GM18502 (cell line): ENCODE measurements at regions not wholly inside any gene's neighbourhood (a gene's known extent, or its start where the extent isn't known, plus 50 kb on each side); places are given as distances from the start of the nearest gene placed in this dataset.

Experiments
- ATAC-seq: cut with Tn5 transposase; IDR thresholded peaks from one replicate; pipeline ENCODE4 v1.9.1; 2021; ENCODE audit warnings: mild to moderate bottlenecking; ENCODE audit not compliant: unreplicated experiment, poor library complexity

DNA sequence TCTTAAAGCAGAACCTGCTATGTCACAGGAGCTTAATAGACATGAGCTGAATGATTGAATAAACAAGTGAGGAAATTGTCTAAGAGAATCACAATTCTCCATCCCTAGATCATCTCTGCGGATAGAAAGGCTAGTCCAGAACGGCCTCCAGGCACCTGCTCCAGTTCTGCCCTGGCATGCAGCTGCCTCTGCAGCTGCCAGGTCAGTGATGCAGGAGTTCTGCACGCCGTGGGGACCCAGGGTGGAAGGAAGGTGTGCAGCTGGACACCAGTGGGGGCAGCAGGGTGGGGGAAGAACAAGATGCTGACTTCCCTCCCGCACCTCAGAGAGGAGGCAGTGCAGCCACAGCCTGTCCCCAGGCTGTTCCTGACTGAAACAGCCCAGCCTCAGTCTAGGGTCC lies 192.1 kb upstream of the NCAM1 start:
- no peak for ATAC-seq

DNA sequence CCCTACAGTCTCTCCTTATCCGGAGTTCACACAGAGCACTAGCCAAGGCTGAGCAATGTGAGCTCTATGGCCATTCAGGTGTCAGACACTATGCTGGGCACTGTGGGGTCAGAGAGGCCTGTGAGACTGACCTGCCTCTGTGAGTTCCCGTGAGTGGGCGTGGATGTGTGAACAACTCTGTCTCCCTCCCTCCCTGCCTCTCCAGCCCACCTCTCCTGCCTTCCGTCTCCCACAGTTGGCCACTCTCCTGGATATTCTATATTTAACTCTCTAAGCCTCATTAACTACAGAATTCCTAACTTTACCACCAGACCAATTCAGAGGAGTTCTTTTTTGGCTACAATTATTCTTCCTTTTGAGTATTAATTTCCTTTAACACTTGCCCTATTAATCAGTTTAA lies 191.6 kb upstream of the NCAM1 start:
- no peak for ATAC-seq

DNA sequence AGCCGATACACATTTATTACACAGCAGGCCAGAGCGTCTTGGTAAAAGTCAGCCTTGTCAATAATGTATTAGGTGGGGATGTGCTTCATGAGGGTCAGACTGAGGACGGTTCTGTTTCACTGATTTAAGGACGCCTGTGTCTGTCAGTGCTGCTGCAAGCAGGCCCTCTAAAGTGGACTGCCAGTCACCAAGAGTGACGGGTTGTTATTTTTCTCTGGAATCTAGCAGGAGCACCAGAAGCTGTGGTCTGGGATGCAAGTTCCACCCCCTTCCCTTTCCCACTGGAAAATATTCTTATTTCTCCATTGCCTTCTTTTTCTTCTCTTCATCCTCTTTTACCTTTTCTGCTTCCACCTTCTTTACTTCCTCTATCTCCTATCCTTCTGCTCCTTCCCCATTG lies 191.2 kb upstream of the NCAM1 start:
- no peak for ATAC-seq

DNA sequence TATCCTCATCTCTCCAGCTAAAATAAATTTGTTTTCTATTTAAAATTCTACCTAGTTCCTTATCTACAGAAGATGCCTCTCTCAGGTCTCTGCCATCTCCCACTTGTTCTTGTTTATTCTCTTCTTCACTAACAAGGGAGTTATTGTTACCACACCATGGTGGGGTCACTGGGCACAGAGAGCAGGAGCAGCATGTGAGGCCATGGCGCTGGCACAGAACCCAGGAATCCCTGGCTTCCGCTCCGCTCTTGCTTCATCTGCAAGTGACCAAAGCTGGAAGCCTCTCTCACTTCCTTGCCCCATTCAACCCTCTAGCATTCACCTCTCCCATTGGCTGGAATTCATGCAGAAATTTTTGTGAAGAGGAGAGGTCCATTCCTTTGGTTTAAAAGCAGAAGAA lies 190.7 kb upstream of the NCAM1 start:
- no peak for ATAC-seq

DNA sequence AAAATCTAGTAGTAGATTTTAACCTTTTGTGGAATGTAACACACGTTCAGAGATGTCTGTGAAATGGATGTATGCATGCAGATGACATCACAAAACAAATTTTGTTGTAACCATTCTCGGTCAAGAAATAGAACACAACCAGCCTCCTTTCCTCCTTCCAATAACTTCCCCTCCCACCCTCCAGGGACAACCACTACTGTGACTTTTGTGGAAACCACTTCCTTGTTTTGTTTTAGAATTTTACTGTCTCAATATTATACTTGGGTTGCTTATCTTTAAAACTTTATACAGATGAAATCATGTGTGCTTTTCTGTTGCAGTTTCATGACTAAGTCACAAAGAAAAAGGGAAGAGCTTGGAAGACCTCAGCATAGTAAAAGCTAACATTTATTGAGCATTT lies 189.4 kb upstream of the NCAM1 start:
- ATAC-seq: no peak

DNA sequence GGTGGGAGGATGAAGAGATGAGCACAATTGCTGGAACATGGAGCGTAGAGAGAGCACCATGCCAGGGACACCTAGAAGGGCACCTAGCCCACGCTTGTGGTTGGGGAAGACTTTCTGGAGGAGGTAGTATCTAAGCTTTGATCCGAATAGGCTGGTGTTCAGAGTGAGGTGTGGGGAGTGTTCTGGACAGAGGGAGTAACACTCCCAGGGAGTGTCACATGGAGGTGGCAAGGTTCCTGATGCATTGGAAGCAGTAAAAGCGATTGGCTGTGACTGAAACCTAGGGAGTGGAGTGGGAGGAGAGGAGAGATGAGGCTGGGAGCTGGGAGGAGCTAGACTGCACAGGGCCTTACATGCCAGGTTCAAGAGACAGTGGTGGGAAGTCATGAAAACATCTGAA lies 188.0 kb upstream of the NCAM1 start:
- ATAC-seq: no peak

DNA sequence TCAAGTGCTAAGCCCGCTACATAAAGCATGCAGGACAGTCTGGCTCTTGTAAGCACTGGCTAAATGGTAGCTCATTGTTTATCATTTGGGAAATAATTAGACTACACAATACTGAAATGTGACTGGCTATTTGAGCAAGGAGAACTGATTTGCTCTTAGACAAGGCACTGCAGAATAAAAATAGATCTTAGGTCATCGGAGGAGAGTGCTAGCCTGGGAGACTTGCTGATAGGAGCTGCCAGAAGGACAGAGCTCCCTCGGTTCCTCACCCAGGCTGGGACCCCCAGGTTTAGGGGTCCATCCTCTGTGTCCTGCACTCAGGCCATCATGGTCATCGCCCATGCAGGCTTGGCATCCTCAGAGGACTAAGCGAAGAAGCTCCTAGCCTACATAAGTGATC lies 184.4 kb upstream of the NCAM1 start:
- no peak for ATAC-seq

DNA sequence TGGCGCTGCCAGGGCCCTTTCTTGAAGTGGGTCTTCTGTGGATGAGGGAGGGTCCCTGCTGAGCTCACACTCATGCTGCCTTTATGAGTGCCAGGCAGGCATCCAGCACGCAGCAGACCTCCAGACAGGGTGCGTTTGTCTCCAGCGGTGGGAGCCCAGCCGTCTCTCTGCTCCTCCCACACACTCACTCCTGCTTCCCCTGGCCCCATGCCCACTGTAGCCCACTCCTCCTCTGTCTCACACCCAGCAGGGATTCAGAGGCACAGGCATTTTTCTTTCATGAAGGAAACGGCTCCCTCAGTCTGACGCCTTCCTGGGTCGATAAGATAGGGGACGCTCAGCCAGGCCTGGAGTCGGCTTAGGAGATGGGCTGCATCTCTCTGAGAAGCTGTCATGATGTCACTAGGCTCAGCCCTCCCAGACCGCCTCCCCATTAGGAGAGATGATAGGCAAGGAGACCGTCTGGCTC lies 183.9 kb upstream of the NCAM1 start:
- ATAC-seq: no peak

DNA sequence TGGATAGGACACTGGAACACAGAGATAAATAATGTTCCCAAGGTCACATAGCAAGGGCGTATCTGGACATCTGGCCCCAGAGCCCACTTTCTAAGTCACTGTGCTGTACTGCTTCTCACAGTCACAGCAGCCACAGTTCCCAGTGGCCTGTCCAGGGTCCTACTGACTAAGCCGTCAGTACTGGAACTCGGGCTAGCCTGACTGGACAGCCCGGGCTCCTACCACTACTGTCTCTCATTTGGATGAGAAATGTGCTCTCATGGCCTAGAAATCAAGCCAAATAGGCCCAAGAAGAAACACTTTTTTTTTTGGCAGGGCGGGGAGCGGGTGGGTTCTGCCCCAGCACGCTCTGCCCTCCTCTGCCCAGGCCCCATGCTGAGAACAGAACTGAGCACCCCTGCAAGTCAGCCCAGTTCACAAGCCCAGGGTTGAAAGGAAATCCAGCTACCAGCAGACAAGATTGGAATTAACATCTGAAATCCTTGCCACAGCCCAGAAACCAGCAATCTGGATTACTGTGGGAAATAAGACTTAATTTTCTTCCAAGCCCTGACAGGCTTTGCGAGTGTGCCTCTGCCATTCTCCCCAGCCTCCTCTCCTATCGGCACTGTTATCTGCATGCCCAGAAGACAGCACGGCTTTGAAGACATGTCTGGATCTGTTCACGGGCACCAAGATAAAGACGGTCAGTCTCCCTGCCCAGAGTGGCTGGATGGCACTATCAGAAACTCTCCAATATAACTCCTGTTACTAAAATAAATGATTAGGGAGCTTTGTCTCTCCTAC lies 182.9 kb upstream of the NCAM1 start:
- no peak for ATAC-seq

DNA sequence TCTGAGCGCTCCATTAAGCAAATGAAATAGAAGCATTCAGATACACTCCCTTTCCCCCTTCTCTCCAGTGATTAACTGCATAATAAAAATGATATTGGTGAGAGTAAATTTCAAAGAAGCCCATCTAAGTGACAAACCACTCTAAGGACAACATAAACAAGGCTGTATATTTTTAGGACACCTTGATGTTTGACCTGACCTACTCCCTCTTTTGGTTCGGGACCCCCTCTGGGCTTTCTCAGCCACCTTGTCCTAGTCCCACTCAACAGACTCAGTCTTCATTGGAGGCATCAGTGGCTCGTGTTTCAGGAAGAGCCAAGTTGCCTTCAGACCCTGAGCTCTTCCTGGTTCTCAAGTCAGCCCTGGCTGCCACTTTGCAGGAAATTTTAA lies 182.3 kb upstream of the NCAM1 start:
- ATAC-seq: no peak

DNA sequence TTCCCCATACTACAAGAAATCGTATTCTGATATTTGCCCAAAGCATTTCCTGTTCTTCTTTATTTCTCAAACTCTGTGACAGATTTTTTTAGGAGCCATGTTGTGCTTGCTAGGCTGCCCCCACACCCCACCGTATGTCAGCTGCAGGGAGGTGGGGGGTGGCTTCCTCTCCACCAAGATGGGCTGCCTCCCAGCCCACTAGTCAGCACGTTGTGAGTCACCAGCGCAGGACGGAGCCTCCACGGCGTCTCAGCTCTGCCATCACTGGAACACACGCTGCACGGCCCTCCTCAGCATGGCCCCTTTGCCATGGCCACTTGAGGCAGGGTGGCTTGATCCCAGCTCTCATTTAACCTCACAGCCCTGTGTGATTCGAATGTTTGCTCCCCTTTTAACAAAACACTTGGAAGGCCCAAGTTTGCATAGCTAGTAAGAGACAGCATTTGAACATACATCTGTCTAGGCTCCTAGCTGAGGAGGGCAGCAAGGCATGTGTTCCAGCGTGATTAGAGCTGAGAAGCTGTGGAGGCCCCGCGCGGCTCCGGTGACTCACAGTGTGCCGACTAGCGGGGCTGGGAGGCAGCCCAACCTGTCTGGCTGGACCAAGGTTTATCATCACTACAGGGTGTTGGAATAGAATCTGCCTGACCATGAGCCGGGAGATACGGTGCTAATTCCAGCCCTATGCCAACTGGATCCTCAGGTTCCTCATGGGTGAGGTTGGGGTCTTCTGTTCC lies 180.7 kb upstream of the NCAM1 start:
- ATAC-seq: no peak

DNA sequence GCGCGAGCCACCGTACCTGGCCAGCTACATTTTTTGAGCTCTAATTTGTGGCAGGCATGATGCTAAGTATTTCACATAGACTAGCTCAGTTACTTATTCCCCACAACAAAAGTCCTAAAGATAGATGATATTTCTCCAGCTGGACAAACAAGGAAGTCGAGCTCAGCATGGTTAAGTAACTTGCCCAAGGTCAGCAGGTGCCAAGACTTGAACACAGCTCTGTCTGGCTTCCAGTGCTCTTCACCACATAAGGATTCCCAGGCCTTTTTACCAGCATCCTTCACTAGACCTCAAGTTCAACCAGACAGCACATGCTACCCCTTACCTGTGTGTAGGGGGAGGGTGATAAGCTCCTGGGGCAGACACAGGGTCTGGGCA lies 177.3 kb upstream of the NCAM1 start:
- no peak for ATAC-seq

DNA sequence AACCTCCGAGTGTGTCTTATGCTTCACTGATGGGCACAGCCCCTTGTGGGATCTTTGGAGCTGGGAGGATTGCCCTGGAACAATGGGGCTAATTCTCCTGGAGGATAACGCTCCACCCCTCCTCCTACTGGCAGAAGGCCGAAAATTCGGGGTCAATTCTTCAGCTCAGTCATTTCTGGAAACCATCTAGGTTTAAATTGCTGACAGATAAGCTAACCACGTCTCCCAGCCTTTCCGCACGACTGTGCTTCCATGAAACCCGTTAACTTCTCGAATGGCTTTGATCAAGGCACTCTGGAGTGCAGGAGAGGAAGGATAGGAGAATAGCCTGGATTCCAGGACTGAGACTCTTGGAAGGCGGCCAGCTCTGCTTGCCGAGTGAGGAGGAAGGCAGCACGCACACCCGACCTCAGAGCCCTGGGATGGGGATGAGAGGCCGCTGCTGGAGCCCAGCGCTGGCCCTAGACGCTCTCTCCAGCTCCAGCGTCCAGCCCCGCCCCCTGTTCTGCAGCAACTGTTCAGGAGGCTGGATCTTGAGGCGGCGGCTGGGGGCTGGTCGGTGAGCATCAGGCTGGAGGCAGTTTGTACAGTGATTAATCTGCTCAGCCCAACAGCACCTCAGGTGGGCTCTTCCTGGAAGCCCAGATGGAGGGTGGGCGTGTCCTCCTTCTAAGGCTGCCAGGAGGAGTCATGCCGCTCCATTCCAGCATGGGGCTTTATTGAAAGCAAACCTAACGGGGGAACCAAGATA lies 176.7 kb upstream of the NCAM1 start:
- no peak for ATAC-seq

DNA sequence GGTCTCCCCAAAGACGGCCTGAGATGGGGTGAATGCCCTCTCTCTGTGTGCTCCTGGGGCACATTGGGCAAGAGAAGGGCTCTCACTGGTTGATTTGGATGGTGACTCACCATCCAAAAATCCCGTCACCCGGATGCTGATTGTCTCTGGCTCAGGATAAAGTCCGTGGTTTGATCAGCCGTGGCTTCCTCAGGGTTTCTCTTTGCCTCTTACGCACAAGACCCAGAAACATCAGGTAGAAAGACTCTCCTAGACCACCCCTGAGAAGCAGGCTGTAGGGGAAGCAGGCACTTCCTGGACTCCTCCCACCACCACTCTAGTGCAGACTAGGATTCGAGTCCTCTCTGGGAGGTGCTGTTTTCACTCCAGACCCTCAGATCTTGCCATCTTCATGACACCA lies 176.1 kb upstream of the NCAM1 start:
- no peak for ATAC-seq

DNA sequence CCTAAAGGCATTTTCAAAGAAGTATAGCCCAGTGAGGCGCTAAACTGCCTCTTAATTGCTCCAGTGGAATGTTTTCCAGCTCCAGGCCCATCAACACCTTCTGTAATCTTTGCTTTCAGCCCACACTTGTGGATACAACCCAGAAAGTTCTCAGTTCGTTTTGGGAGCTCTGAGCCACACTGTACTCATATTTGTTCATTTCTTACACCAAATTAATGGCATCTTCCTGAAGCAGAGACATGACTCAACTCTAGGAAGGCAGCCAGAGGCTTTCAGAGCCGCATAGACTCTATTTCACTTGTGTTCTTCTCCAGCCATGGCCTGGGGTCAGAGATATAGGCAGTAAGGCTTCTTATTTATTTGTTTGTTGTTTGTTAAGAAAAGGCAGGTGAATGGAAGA lies 175.5 kb upstream of the NCAM1 start:
- ATAC-seq: no peak

DNA sequence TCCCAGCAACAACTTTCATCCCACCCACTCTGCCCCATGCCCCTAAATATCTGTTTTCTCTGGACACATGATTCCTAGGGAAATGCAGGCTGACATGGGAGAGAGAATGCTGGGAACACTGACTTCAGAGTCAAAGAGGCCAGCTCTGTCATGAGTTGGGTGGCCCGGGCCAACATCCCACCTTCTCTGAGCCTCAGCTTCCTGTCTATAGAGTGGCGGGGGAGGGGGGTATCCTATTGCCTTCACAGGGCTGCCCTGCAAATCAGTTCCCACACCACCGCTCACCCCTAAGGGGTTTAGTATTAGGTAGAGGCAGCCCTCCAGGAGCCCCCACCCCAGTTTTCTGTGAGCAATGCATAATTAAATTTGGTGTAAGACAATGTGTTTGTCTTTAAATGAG lies 175.0 kb upstream of the NCAM1 start:
- no peak for ATAC-seq

DNA sequence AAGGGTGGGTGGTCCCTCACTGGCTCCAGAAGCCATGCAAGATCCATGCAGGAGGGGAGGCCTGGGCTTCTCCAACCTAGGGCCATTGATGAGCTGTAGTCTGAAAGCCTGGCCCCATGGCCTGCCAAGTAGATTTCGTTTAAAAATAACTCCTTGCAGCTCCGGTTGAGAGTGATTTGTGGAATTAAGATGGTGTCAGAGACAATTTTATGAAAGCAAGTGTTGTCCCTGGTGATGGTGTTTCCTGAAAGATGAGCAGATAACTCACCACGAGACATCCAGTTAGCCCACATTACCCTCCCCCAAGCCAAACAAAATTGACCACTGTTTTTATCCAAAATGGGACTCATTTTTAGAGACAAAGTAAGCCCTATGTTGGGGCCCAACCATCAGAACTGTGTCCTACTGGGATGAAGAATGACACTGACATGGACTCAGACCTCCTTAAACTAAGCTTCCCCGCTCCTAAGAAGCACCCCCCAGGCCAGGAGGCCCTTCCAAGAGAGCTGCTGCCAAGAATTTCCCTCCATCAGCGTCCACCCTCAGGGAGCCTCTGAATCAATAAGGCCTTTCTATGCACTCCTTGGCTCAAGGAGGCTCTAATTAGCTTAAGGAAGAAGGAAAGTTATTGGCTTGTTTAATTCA lies 174.2 kb upstream of the NCAM1 start:
- no peak for ATAC-seq

DNA sequence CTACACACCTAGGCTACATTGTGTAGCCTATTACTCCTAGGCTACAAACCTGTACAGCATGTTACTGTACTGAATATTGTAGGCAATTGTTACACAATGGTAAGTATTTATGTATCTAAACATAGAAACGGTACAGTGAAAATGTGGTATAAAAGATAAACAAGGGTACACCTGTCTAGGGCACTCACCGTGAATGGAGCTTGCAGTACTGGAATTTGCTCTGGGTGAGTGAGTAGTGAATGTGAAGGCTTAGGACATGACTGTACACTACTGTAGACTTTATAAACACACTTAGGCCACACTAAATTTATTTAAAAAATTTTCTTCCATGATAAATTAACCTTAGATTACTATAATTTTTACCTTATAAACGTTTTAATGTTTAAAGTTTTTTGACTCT lies 171.7 kb upstream of the NCAM1 start:
- no peak for ATAC-seq

DNA sequence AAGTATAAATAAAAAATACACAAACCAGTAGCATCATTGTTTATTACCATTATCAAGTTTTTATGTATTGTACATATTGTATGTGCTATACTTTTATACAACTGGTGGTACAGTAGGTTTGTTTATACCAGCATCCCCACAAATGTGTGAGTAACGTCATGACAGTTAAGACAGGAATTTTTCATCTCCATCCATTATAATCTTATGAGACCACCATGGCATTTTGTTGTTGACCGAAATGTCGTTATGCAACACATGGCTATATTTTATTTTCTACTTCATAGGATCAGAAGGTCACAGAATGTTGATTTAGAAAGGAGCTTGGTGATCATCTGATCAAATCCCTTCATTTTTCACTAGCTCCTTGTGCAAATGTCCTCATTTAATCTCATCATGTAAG lies 170.9 kb upstream of the NCAM1 start:
- ATAC-seq: no peak

DNA sequence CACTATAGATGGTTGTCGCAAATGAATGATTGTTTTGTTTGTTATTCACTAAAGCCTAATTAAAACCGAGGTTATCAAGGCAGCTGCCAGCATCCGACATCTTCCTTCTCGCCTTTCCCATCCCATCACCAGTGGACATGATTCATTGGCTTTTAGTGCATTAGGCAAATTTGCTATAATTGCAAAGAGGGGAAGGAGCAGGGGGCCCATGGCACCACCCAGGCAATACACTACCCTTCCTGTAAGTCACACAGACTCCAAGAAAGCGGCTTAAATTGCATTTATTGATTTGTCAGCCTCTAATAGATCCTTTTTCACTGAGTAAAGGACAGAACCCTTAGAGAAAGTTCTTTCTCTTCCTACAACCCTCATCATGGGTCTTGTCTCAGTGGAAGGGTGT lies 169.2 kb upstream of the NCAM1 start:
- no peak for ATAC-seq

DNA sequence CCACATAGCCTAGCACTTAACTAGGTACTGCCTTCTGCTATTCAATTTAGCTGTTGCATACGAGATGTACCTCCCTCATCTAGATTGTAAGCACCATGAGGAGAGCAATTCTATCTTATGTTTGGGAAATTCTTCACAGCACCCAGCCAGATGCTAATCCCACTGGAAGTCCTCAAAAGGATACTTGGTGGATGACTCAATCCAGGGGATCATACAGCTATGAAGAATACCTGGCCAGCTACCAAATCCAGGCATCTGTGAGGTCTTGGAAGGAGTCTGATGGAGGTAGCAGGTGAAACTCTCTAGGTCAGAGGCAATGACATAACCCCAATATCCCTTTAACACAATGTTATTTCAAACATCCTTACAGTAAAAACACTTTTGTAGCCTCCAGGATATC lies 167.8 kb upstream of the NCAM1 start:
- no peak for ATAC-seq
